ENCODE measurements at regions not wholly inside any gene's neighbourhood (a gene's known extent, or its start where the extent isn't known, plus 50 kb on each side); places are given as distances from the start of the nearest gene placed in this dataset.
"Not testable (repeated sequence)": the region's sequence is repeated elsewhere in the genome, so short reads cannot be mapped to it uniquely, and the experiment has no call there.

DNA sequence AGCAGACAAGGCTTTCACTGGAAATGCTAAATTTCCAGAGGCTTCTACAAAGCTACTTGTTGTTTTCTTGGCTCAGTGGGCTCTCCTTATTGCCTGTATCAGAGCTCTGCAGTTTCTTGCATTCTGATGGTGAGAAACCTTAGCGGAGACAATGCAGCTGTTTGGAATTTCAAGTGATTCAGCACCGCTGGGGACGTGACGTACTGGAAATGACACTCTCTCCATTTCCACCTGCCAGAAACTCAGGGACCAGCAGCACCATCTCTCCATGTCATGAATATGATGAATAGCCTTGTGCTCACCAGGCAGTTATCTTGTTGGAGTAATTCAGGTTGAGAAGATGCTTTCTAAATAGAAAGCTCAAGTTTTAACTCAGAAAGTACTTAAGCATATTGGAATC is 497.2 kb upstream of the DEPDC1 start:
- Histone ChIP-seq H3K4me3 (no peak overlapping the region), H3K27ac (no peak overlapping the region)

- no peak overlapping the region for H3K4me3 ChIP-seq
Observed at GRCh38 chr1:69016468-69016867, 519.6 kb upstream of the DEPDC1 start.

GRCh38 chr1:69029649-69030048 is 532.8 kb upstream of the DEPDC1 start:
- H3K4me3 ChIP-seq, result no peak overlapping the region
- no peak overlapping the region for H3K27ac ChIP-seq

More at GRCh38 chr1:69016468-69016867, 519.6 kb upstream of the DEPDC1 start:
- H3K27ac ChIP-seq, result no peak overlapping the region

DNA sequence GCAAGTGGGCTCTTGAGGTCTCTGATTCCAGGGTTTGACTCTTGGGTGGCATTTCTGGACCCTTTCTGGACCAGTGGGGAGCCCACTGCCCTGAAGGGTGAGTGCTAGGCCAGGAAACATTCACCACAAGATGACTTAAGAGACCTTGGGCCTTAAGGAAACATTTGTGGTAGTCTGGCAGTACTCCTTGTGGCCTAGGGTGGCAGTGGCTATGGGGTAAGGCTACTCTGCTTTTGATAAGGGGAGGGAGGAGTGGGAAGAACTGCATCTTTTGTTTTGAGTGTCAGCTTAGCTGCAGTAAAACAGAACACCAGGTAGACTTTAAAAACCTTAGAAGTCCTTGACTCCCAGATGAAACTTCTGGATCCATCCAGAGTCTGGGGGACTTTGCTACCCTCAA is 529.3 kb upstream of the LRRC7 start:
- Histone ChIP-seq H3K27ac (no peak overlapping the region), H3K4me3 (no peak overlapping the region)

GRCh38 chr1:69045572-69045971 is 522.1 kb upstream of the LRRC7 start:
- H3K27ac ChIP-seq, result no peak overlapping the region

GRCh38 chr1:69055194-69055593 is 512.5 kb upstream of the LRRC7 start:
- no peak overlapping the region for H3K4me3 ChIP-seq
- H3K27ac ChIP-seq, result no peak overlapping the region

More at GRCh38 chr1:69045572-69045971, 522.1 kb upstream of the LRRC7 start:
- H3K4me3 ChIP-seq, result no peak overlapping the region

- H3K27ac ChIP-seq, result no peak overlapping the region
- H3K4me3 ChIP-seq, result no peak overlapping the region
Observed at GRCh38 chr1:69058454-69058853, 509.3 kb upstream of the LRRC7 start.

DNA sequence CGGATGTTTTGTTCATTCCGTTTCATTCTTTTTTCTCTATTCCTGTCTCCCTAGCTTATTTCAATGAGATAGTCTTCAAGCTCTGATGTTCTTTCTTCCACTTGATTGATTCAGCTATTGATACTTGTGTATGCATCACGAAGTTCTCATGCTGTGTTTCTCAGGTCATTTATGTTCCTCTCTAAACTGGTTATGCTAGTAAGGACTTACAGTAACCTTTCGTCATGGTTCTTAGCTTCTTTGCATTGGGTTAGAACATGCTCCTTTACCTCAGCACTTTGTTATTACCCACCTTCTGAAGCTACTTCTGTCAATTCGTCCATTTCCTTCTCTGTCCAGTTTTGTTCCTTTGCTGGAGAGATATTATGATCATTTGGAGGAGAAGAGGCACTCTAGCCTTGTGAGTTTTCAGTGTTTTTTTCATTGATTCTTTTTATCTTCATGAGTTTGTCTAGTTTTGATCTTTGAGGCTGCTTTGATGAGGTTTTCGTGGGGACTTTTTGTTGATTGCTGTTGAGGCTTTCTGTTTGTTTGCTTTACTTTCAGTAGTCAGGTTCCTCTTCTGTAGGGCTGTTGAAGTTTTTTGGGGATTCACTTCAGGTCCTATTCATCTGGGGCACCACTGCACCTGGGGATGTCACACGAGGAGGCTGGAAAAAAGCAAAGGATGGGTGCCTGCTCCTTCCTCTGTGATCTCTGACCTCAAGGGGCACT is 496.9 kb upstream of the LRRC7 start:
- no peak overlapping the region for H3K4me3 ChIP-seq

GRCh38 chr1:69073176-69073575 is 494.5 kb upstream of the LRRC7 start:
- H3K4me3 ChIP-seq, result no peak overlapping the region

More for the DNA sequence above, 496.9 kb upstream of the LRRC7 start:
- no peak overlapping the region for H3K27ac ChIP-seq

DNA sequence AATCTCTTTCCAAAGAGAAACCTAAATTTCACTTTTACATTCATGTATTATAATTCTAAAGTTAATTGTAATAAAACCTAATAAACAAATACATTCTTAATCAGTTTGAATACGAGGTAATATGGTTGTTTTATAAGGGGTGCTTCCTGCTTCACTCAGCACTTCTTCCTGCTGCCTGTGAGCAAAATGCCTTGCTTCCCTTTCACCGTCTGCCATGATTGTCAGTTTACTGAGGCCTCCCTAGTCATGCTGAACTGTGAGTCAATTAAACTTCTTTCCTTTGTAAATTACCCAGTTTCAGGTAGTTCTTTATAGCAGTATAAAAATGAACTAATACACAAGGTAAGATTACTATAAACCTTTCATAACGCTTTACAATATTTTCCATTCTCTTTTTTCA is 491.1 kb upstream of the LRRC7 start:
- no peak overlapping the region for H3K4me3 ChIP-seq
- no peak overlapping the region for H3K27ac ChIP-seq

More at GRCh38 chr1:69073176-69073575, 494.5 kb upstream of the LRRC7 start:
- no peak overlapping the region for H3K27ac ChIP-seq

- Histone ChIP-seq H3K27ac (no peak overlapping the region), H3K4me3 (no peak overlapping the region)
Observed at GRCh38 chr1:69077198-69077597, 490.5 kb upstream of the LRRC7 start.

GRCh38 chr1:69077633-69078032 is 490.1 kb upstream of the LRRC7 start:
- no peak overlapping the region for H3K4me3 ChIP-seq
- H3K27ac ChIP-seq, result no peak overlapping the region

DNA sequence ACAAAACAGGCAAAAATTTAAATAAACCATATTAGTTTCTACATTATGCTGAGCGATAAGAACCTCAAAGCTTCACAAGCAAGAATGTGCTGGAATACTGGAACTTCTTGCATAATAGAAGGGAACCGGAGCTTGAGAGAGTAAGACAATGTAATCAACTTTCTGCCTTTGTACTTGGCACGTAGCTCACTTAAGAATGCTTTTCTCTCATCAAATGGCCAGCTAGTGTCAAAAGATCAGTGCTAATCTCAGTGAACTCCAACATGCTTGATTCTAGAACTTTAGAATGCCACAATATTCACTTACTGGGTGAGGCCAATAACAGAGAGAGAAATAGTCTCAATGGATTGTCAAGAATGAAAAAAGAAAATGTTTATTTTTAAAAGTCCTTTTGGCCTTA is 486.1 kb upstream of the LRRC7 start:
- no peak overlapping the region for H3K4me3 ChIP-seq
- no peak overlapping the region for H3K27ac ChIP-seq

DNA sequence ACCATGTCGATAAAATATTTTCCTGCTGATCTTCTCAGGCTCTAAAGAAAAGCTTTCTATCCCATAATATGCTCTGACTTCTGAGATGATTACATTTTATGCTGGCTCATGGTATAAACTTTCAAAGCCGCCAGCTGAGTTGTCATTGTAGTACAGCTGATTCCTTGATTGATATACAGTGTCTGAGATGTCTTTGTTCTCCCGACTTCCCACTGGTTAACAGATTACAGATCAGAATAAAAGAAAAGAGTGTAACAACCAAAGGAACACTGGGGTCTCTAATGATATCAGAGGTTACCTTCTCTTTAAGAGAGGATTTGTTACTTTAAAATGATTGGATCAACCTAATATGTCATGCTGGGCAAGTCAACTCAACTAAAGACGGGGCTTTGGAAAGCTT is 485.4 kb upstream of the LRRC7 start:
- Histone ChIP-seq H3K4me3 (no peak overlapping the region), H3K27ac (no peak overlapping the region)

DNA sequence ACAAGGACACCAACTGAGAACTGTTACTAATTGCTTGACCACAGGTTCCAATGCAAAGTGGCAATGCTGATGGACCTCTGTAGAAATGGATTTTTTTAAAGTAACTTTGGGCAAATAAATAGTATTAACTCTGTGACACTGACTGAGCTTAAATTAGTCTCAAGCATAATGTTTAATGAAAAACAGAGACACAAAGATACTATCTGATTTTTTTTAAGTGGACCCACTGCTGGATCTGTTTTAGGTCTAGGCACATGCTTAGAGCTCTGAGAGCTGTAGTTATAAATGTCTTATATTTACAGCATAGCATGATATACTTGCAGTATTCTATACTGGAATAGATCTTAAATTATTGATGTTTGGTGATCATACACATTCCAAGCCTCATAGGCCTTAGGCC is 481.6 kb upstream of the LRRC7 start:
- H3K4me3 ChIP-seq, result no peak overlapping the region

GRCh38 chr1:69088571-69088970 is 479.2 kb upstream of the LRRC7 start:
- Histone ChIP-seq H3K4me3 (no peak overlapping the region), H3K27ac (no peak overlapping the region)

More for the DNA sequence above, 481.6 kb upstream of the LRRC7 start:
- no peak overlapping the region for H3K27ac ChIP-seq

GRCh38 chr1:69090170-69090569 is 477.6 kb upstream of the LRRC7 start:
- H3K27ac ChIP-seq, result no peak overlapping the region
- H3K4me3 ChIP-seq, result no peak overlapping the region

GRCh38 chr1:69090752-69091151 is 477.0 kb upstream of the LRRC7 start:
- Histone ChIP-seq H3K27ac (no peak overlapping the region), H3K4me3 (no peak overlapping the region)

- not testable (repeated sequence) for H3K27ac ChIP-seq, H3K4me3 ChIP-seq
Observed at GRCh38 chr1:69102058-69102457, 465.7 kb upstream of the LRRC7 start.

- no peak overlapping the region for H3K4me3 ChIP-seq
- H3K27ac ChIP-seq, result no peak overlapping the region
Observed at GRCh38 chr1:69103213-69103612, 464.5 kb upstream of the LRRC7 start.

- Histone ChIP-seq H3K4me3 (no peak overlapping the region), H3K27ac (no peak overlapping the region)
Observed at GRCh38 chr1:69103705-69104385, 463.9 kb upstream of the LRRC7 start.

Data from skin epidermis (tissue), 12 donors.